ENCODE measurements at regions not wholly inside any gene's neighbourhood (a gene's known extent, or its start where the extent isn't known, plus 50 kb on each side); places are given as distances from the start of the nearest gene placed in this dataset.
"Not testable (repeated sequence)": the region's sequence is repeated elsewhere in the genome, so short reads cannot be mapped to it uniquely, and the experiment has no call there.

DNA sequence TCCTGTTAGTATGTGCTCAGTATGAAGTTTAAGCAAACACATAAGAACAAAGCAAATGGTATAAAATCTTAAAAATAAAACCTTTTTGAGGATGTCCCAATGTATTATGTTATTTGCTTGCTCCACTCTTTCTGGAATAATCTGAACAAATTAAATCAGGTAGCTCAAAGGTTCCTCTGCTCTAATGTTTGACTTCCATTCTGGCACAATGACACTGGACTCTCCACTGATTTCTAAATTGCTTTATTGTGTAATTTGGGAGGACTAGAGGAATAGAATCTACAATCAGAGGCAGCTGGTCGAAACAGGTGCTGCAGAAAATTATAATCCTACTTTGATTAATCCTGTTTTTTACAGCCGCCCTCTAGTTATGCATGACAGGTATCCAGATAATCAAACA is 523.7 kb upstream of the FOXG1 start:
- TF ChIP-seq, protein P1, sequence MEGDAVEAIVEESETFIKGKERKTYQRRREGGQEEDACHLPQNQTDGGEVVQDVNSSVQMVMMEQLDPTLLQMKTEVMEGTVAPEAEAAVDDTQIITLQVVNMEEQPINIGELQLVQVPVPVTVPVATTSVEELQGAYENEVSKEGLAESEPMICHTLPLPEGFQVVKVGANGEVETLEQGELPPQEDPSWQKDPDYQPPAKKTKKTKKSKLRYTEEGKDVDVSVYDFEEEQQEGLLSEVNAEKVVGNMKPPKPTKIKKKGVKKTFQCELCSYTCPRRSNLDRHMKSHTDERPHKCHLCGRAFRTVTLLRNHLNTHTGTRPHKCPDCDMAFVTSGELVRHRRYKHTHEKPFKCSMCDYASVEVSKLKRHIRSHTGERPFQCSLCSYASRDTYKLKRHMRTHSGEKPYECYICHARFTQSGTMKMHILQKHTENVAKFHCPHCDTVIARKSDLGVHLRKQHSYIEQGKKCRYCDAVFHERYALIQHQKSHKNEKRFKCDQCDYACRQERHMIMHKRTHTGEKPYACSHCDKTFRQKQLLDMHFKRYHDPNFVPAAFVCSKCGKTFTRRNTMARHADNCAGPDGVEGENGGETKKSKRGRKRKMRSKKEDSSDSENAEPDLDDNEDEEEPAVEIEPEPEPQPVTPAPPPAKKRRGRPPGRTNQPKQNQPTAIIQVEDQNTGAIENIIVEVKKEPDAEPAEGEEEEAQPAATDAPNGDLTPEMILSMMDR (conservative IDR thresholded peaks at IDR 0.05; ENCODE audit: low read length) = no peak

GRCh38 chr14:28243600-28243999 is 523.0 kb upstream of the FOXG1 start:
- H3K4me3 ChIP-seq (ENCODE audit: low read length) = no peak overlapping the region
- no peak for DNase-seq (ENCODE audit: low read depth)
- TF ChIP-seq, protein P1 (conservative IDR thresholded peaks at IDR 0.05; ENCODE audit: low read length) = no peak

More for the DNA sequence above, 523.7 kb upstream of the FOXG1 start:
- no peak for DNase-seq (ENCODE audit: low read depth)
- no peak overlapping the region for H3K4me3 ChIP-seq (ENCODE audit: low read length)

DNA sequence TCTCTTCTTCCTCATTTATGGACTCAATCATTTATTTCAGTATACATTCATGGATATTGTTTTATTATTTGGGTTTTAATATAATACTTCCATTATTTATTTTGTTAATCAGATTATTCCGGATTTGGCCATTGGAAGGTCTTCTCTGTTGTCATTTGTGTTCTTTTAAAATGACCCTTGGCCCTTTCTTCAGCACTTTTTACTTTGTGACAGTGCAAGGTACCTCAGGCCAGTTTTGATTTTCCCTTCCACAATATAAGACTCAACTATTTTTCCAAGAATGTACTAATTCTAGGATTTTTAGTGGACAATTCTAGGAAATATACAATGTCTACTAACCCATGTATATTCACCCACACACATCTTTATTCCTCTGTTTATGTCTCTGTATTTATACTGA is 521.4 kb upstream of the FOXG1 start:
- no peak for DNase-seq (ENCODE audit: low read depth)
- H3K4me3 ChIP-seq (ENCODE audit: low read length) = no peak overlapping the region
- TF ChIP-seq, protein P1 (conservative IDR thresholded peaks at IDR 0.05; ENCODE audit: low read length) = no peak

- TF ChIP-seq, protein P1 (conservative IDR thresholded peaks at IDR 0.05; ENCODE audit: low read length) = no peak
- no peak overlapping the region for H3K4me3 ChIP-seq (ENCODE audit: low read length)
- no peak for DNase-seq (ENCODE audit: low read depth)
Observed at GRCh38 chr14:28247491-28247890, 519.1 kb upstream of the FOXG1 start.

- H3K4me3 ChIP-seq (ENCODE audit: low read length); DNase-seq (ENCODE audit: low read depth): not testable (repeated sequence)
Observed at GRCh38 chr14:28252124-28252523, 514.5 kb upstream of the FOXG1 start.

DNA sequence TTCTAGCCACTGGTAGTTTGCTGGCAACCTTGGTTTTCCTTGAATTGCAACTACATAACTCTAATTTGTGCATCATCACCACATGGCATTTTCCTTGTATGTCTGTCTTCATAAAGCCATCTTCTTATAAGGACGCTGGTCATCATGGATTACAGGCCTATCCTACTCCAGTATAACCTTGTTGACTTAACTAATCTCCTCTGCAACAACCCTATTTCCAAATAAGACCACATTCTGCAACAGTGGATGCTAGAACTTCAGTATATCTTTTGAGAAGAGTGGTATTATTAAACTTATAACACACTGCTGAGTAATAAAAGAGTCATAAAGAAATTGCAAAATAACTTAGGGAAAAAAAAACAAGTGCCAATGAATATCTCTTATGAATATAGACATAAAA is 511.8 kb upstream of the FOXG1 start:
- TF ChIP-seq, protein P1 (conservative IDR thresholded peaks at IDR 0.05; ENCODE audit: low read length) = no peak
- H3K4me3 ChIP-seq (ENCODE audit: low read length) = no peak overlapping the region
- DNase-seq (ENCODE audit: low read depth) = no peak

DNA sequence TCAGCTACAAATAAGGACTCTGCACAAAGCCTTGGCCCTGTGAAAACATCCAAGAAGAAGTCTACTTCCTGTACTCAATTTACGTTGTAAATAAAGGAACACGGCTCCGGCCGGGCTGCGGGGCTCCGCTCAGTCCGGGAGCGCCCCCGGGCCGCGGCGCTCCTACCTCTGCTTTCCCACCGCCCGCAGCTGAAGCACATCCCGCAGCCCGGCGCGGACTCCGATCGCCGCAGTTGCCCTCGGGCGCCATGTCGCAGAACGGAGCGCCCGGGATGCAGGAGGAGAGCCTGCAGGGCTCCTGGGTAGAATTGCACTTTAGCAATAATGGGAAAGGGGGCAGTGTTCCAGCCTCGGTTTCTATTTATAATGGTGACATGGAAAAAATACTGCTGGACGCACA is 502.3 kb upstream of the FOXG1 start:
- no peak overlapping the region for H3K4me3 ChIP-seq (ENCODE audit: low read length)
- TF ChIP-seq, protein P1 (conservative IDR thresholded peaks at IDR 0.05; ENCODE audit: low read length) = no peak
- no peak for DNase-seq (ENCODE audit: low read depth)

DNA sequence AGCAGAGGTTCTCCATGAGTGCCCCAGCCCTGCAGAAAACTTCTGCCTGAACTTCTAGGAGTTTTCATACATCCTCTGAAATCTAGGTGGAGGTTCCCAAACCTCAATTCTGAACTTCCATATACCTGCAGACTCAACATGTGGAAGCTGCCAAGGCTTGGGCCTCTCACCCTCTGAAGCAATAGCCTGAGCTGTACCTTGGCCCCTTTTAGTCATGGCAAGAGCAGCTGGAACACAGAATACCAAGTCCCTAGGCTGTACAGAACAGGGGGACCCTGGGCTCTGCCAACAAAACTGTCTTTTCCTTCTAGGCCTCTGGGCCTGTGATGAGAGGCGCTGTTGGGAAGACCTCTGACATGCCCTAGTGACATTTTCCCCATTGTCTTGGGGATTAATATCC is 494.3 kb upstream of the FOXG1 start:
- TF ChIP-seq, protein P1 (conservative IDR thresholded peaks at IDR 0.05; ENCODE audit: low read length) = no peak
- no peak overlapping the region for H3K4me3 ChIP-seq (ENCODE audit: low read length)
- no peak for DNase-seq (ENCODE audit: low read depth)

Measured in AG10803 (cell line).